ENCODE measurements at regions not wholly inside any gene's neighbourhood (a gene's known extent, or its start where the extent isn't known, plus 50 kb on each side); places are given as distances from the start of the nearest gene placed in this dataset.
"Not testable (repeated sequence)": the region's sequence is repeated elsewhere in the genome, so short reads cannot be mapped to it uniquely, and the experiment has no call there.

- no peak for DNase-seq (ENCODE audit: low read depth in 2 of 2, low spot score in 1 of 2)
Measured at GRCh38 chr6:113679051-113679450, 178.1 kb upstream of the MARCKS start.

- no peak for DNase-seq (ENCODE audit: low read depth in 2 of 2, low spot score in 1 of 2)
Measured at GRCh38 chr6:113680301-113680700, 176.8 kb upstream of the MARCKS start.

- DNase-seq (ENCODE audit: low read depth in 2 of 2, low spot score in 1 of 2) = no peak
Measured at GRCh38 chr6:113683968-113684367, 173.2 kb upstream of the MARCKS start.

- DNase-seq (ENCODE audit: low read depth in 2 of 2, low spot score in 1 of 2) = no peak
Measured at GRCh38 chr6:113684382-113684901, 172.7 kb upstream of the MARCKS start.

- no peak for DNase-seq (ENCODE audit: low read depth in 2 of 2, low spot score in 1 of 2)
Measured at GRCh38 chr6:113686049-113686448, 171.1 kb upstream of the MARCKS start.

- not testable (repeated sequence) for DNase-seq (ENCODE audit: low read depth in 2 of 2, low spot score in 1 of 2)
Measured at GRCh38 chr6:113689620-113690019, 167.5 kb upstream of the MARCKS start.

- DNase-seq (ENCODE audit: low read depth in 2 of 2, low spot score in 1 of 2) = no peak
Measured at GRCh38 chr6:113690281-113691259, 166.6 kb upstream of the MARCKS start.

- DNase-seq (ENCODE audit: low read depth in 2 of 2, low spot score in 1 of 2) = no peak
Measured at GRCh38 chr6:113691260-113691656, 165.9 kb upstream of the MARCKS start.

- no peak for DNase-seq (ENCODE audit: low read depth in 2 of 2, low spot score in 1 of 2)
Measured at GRCh38 chr6:113693851-113694250, 163.3 kb upstream of the MARCKS start.

- DNase-seq (ENCODE audit: low read depth in 2 of 2, low spot score in 1 of 2) = no peak
Measured at GRCh38 chr6:113694278-113695077, 162.7 kb upstream of the MARCKS start.

GRCh38 chr6:113695516-113695915, 161.6 kb upstream of the MARCKS start:
- no peak for DNase-seq (ENCODE audit: low read depth in 2 of 2, low spot score in 1 of 2)

GRCh38 chr6:113696960-113697359, 160.2 kb upstream of the MARCKS start:
- DNase-seq (ENCODE audit: low read depth in 2 of 2, low spot score in 1 of 2) = no peak

GRCh38 chr6:113697632-113698410, 159.3 kb upstream of the MARCKS start:
- no peak for DNase-seq (ENCODE audit: low read depth in 2 of 2, low spot score in 1 of 2)

GRCh38 chr6:113699239-113699638, 157.9 kb upstream of the MARCKS start:
- no peak for DNase-seq (ENCODE audit: low read depth in 2 of 2, low spot score in 1 of 2)

- no peak for DNase-seq (ENCODE audit: low read depth in 2 of 2, low spot score in 1 of 2)
Measured at GRCh38 chr6:113701552-113702254, 155.4 kb upstream of the MARCKS start.

GRCh38 chr6:113707194-113707593, 150.0 kb upstream of the MARCKS start:
- DNase-seq (ENCODE audit: low read depth in 2 of 2, low spot score in 1 of 2) = no peak

- DNase-seq (ENCODE audit: low read depth in 2 of 2, low spot score in 1 of 2) = no peak
Measured at GRCh38 chr6:113709936-113710509, 147.1 kb upstream of the MARCKS start.

GRCh38 chr6:113713665-113714064, 143.5 kb upstream of the MARCKS start:
- no peak for DNase-seq (ENCODE audit: low read depth in 2 of 2, low spot score in 1 of 2)

GRCh38 chr6:113718588-113718987, 138.6 kb upstream of the MARCKS start:
- DNase-seq (ENCODE audit: low read depth in 2 of 2, low spot score in 1 of 2) = no peak

GRCh38 chr6:113719064-113719463, 138.1 kb upstream of the MARCKS start:
- no peak for DNase-seq (ENCODE audit: low read depth in 2 of 2, low spot score in 1 of 2)

All from stimulated activated CD8-positive, alpha-beta memory T cell treated with anti-CD3 and anti-CD28 coated beads, Interleukin-4, amount 100 ng/mL, for 4 hours (primary cell).